Activated B cell treated with CpG ODN at 0.5 μM for 24 hours (primary cell): ENCODE measurements at regions not wholly inside any gene's neighbourhood (a gene's known extent, or its start where the extent isn't known, plus 50 kb on each side); places are given as distances from the start of the nearest gene placed in this dataset.

Experiments used
- ATAC-seq: fragments of 200-7000 bp; cut with Tn5 transposase; one replicate; pipeline ENCODE4 v1.10.0; 2021; ENCODE audit warnings: low read depth, mild to moderate bottlenecking, moderate library complexity
- CTCF ChIA-PET: fragments of 350-600 bp; sonication (Branson Sonifier 250); formaldehyde crosslinking; loops from one replicate; lab custom pipeline; 2021; ENCODE audit warnings: antibody characterized with exemption; lab: Charles Lee
- POLR2A ChIA-PET: fragments of 350-600 bp; sonication (Branson Sonifier 250); formaldehyde crosslinking; loops from one replicate; lab custom pipeline; 2021; ENCODE audit warnings: antibody characterized with exemption; lab: Charles Lee
- DNase-seq: peaks from one replicate; pipeline ENCODE4 v3.0.0; 2022
- H3K27ac Mint-ChIP-seq: one replicate; pipeline ENCODE4 v1.8.0; 2020; ENCODE audit warnings: mixed read lengths
- H3K27me3 Mint-ChIP-seq: one replicate; pipeline ENCODE4 v1.8.0; 2021; ENCODE audit warnings: mixed read lengths
- H3K36me3 Mint-ChIP-seq: one replicate; pipeline ENCODE4 v1.8.0; 2021; ENCODE audit warnings: low read depth, mixed read lengths
- H3K4me1 Mint-ChIP-seq: one replicate; pipeline ENCODE4 v1.8.0; 2021; ENCODE audit warnings: mixed read lengths
- H3K4me3 Mint-ChIP-seq: one replicate; pipeline ENCODE4 v1.8.0; 2020; ENCODE audit warnings: mild to moderate bottlenecking, mixed read lengths
- H3K9me3 Mint-ChIP-seq: one replicate; pipeline ENCODE4 v1.8.0; 2020; ENCODE audit warnings: mixed read lengths
- intact Hi-C: fragments of 100-400 bp; cut with micrococcal nuclease; formaldehyde crosslinking; loops from one replicate; pipeline ENCODE4 v1.15.1; 2024
- TF ChIP-seq, protein P1 (sequence below): fragments of 200-600 bp; IDR thresholded peaks from one replicate; pipeline ENCODE4 v1.8.0; 2022; ENCODE audit warnings: antibody characterized with exemption, mild to moderate bottlenecking

DNA sequence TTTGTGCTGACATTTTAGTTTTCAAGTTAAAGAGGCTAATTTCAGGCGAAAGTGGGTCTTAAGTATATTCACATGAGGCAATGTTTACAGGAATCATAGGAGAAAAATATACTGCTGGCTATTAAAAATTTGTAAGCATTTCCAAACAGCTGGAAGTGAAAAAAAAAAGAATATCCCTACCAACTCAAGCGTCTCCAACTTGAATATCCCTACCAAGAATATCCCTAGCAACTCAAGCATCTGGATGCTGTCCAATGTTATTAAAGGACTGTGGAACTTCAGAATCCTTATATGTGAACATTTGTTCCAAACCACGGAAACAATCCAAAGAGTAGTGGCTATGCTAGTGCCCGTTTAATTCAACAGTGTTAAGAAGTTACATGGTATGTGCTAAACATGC lies 1303.0 kb downstream of the GATA3 start:
- Mint-ChIP-seq H3K36me3 (no peaks in the 10 kb centered on the region), H3K27me3 (no peaks in the 10 kb centered on the region), H3K9me3 (peaks cover 5% of the 10 kb centered on the region), H3K27ac (no peak overlapping the region), H3K4me1 (no peaks in the 10 kb centered on the region), H3K4me3 (no peak overlapping the region)
- POLR2A ChIA-PET, result no interaction called here
- CTCF ChIA-PET, result no interaction called here
- no peak for DNase-seq
- intact Hi-C loops, result no loop called here
- ATAC-seq, result no peak
- TF ChIP-seq, protein P1, sequence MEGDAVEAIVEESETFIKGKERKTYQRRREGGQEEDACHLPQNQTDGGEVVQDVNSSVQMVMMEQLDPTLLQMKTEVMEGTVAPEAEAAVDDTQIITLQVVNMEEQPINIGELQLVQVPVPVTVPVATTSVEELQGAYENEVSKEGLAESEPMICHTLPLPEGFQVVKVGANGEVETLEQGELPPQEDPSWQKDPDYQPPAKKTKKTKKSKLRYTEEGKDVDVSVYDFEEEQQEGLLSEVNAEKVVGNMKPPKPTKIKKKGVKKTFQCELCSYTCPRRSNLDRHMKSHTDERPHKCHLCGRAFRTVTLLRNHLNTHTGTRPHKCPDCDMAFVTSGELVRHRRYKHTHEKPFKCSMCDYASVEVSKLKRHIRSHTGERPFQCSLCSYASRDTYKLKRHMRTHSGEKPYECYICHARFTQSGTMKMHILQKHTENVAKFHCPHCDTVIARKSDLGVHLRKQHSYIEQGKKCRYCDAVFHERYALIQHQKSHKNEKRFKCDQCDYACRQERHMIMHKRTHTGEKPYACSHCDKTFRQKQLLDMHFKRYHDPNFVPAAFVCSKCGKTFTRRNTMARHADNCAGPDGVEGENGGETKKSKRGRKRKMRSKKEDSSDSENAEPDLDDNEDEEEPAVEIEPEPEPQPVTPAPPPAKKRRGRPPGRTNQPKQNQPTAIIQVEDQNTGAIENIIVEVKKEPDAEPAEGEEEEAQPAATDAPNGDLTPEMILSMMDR, result no peak

DNA sequence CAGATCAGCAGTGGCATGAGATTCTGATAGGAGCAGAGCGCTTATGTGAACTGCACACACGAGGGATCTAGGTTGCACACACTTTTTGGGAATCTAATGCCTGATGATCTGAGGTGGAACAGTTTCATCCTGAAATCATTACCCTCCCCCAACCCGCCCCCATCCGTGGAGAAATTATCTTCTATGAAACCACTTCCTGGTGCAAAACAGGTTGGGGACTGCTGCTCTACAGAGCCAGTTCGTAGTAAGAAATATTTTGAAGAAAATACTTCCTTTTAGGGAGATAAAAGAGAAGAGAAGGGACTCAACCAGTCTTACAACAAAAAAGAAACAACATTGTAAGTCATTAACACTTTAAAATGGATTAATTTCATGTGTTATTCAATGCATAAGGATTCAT lies 1308.2 kb downstream of the GATA3 start:
- Mint-ChIP-seq H3K36me3 (no peaks in the 10 kb centered on the region), H3K4me1 (no peaks in the 10 kb centered on the region), H3K4me3 (no peak overlapping the region), H3K9me3 (no peaks in the 10 kb centered on the region), H3K27ac (no peak overlapping the region), H3K27me3 (no peaks in the 10 kb centered on the region)
- ChIA-PET POLR2A (no interaction called here), CTCF (no interaction called here)
- intact Hi-C loops, result no loop called here
- TF ChIP-seq, protein P1, result no peak
- ATAC-seq (no peak), DNase-seq (no peak)

DNA sequence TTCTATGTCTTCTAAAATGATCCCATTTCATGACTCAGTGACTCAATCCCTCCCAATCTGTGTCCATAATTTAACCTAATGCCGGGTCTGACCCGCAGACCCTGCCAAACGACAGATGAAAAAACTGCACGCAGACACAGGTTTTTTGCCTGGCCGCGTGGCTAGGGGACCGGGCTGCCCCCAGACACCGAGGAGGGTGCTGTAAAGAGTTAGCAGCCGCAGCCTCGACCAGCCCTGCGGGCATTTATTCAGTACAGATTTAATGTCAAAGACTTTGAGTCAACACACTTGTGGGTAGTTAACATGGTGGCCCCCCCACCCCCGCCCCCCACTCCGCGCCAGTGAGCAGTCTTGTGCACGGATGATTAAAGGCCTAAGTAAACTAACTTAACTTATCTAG lies 1324.7 kb downstream of the GATA3 start:
- Mint-ChIP-seq H3K9me3 (no peaks in the 10 kb centered on the region), H3K4me1 (no peaks in the 10 kb centered on the region), H3K27ac (no peak overlapping the region), H3K36me3 (no peaks in the 10 kb centered on the region), H3K27me3 (no peaks in the 10 kb centered on the region), H3K4me3 (no peak overlapping the region)
- intact Hi-C loops, result no loop called here
- TF ChIP-seq, protein P1, result no peak
- CTCF ChIA-PET, result no interaction called here
- DNase-seq (no peak), ATAC-seq (no peak)
- POLR2A ChIA-PET, result no interaction called here

DNA sequence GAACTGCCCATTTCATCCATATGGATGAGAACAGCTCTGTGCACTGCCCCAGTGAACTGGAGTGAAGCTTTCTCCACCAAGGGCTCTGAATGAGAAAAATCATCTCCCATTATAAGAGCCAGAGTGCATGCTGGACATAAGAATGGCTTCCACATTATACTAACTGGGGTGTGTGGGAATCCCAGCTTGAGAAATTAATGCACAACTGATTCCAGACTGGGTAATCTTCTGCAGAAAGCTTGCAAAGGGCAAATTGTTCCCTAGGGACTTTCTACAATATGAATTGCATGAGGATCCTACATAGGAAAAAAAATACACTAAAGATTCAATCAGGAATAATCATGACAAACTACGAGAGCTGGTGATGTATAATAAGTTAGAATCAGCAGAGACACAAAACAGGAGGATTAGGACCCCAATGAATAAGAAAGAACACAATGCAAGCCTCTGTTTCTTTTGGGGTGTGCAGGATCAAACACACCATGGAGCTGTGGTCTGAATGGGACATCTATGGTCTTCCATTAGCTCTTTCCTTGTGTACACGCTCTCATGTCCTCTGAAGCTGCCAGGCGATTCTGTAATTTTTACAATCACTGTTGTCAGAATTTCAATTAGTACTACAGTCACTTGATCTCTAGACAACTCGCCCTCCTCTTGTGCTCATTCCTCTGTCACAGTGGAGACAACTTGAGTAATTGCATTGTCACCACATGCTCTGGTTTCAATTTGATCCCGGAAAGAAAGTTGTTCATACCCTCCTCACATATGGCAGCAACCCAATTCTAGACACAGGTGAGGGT lies 1327.4 kb downstream of the GATA3 start:
- H3K36me3 Mint-ChIP-seq, result no peaks in the 10 kb centered on the region
- ChIA-PET POLR2A (no interaction called here), CTCF (no interaction called here)
- no peaks in the 10 kb centered on the region for H3K4me1 Mint-ChIP-seq
- TF ChIP-seq, protein P1, result no peak
- H3K27ac Mint-ChIP-seq, result no peak overlapping the region
- no peaks in the 10 kb centered on the region for H3K9me3 Mint-ChIP-seq
- H3K4me3 Mint-ChIP-seq, result no peak overlapping the region
- ATAC-seq, result no peak
- no peak for DNase-seq
- intact Hi-C loops, result no loop called here
- H3K27me3 Mint-ChIP-seq, result no peaks in the 10 kb centered on the region

DNA sequence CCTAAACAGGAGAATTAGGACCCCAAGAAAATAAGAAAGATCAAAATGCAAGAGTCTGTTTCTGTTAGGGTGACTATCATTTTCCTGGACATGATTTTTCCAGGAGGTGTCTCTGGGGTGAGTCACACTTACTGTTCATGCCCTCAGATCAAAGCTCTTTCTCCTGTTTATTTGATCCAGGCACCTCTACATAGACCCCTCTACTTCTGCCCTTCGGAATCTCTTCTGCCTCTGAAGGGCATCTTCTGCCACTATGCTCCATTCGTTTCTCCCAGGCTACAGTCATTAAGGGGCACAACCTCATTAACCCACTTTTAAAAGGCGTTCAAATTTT lies 1328.0 kb downstream of the GATA3 start:
- no peaks in the 10 kb centered on the region for H3K27me3 Mint-ChIP-seq
- POLR2A ChIA-PET, result no interaction called here

More for the DNA sequence above, 1328.0 kb downstream of the GATA3 start:
- no peak for DNase-seq
- no peak overlapping the region for H3K4me3 Mint-ChIP-seq
- TF ChIP-seq, protein P1, result no peak
- H3K27ac Mint-ChIP-seq, result no peak overlapping the region
- H3K9me3 Mint-ChIP-seq, result no peaks in the 10 kb centered on the region
- no peaks in the 10 kb centered on the region for H3K4me1 Mint-ChIP-seq
- H3K36me3 Mint-ChIP-seq, result no peaks in the 10 kb centered on the region
- ATAC-seq, result no peak
- CTCF ChIA-PET, result no interaction called here
- intact Hi-C loops, result no loop called here
